Activated CD4-positive, alpha-beta T cell treated with anti-CD3 and anti-CD28 coated beads, Interleukin-2, Interleukin-6, amounts not matched to agents 100 ng/mL and 50 ng/mL, durations not matched to agents 16 hours and 8 hours (primary cell): ENCODE measurements at regions not wholly inside any gene's neighbourhood (a gene's known extent, or its start where the extent isn't known, plus 50 kb on each side); places are given as distances from the start of the nearest gene placed in this dataset.
A peak's percentile ranks its signal among the peaks of the same experiment; 100 is the strongest.
"Not testable (repeated sequence)": the region's sequence is repeated elsewhere in the genome, so short reads cannot be mapped to it uniquely, and the experiment has no call there.

Source experiments
- DNase-seq: peaks from one replicate; pipeline ENCODE4 v3.0.0-alpha.2; 2020

DNA sequence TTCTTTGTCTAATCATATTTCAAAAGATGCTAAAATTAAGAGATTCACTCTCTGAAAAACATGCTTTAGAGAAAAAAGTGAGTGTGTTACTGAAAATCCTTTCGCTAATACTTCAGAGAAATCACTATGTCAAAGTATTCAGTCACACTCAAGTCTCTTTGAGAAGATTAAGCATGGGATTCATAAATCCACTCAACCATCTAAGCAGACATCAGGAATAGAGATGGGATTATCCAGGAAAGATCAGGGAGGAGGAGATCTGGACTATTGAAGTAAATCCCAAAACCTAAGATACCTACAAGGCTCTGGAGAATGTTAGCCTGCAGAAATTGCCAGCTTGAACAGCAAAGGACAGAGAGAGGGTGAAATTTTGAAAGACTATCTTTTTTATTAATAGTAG is 317.2 kb upstream of the ACO1 start:
- no peak for DNase-seq

DNA sequence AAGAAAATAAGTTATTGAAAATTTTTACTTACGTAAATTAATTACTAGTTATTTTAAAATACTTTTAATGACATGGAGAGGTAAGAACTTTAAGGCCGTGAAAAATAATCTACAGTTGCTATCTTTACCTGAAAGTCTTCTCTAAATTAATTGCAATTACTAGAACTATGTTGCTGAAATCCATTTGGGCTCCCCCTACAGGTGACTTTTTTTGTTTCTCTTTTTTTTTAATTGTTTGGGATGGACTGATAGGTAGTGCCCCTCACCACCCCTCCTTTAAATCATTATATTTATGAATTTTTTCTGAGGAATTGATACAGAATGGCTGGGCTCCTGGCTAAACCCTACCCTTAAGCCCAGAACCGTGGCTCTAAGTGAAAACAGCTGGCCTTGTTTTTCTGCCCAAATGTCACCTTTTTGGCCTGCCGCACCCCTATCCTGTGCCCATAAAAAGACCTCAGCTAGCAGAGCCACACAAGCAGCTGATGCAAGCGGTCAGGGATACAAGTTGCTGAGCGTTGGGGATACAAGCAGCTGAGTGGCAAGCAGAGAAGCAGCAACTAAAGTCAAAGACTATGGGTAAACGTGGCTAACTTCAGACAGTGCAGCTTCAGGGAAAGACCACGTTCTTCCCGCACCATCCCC is 315.2 kb upstream of the ACO1 start:
- DNase-seq, result peak; percentile 22

DNA sequence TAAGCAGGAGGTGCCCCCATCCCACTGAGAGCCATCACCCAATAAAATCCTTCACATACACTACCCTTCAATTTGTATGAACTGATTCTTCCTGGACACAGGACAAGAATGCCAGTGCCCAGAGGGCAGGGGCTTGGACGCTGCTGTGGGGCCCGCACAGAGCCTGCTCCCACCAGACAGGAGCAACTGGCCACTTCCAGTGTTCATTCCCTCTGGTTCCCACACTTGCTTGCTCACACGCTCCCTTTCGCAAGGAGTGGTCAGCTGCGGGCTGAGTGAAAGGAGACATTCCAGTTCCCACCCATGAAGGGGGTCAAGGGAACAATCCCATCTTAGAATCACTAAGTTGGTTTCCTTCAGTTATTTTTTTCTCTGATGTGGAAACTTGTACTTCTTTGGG is 314.5 kb upstream of the ACO1 start:
- no peak for DNase-seq

DNA sequence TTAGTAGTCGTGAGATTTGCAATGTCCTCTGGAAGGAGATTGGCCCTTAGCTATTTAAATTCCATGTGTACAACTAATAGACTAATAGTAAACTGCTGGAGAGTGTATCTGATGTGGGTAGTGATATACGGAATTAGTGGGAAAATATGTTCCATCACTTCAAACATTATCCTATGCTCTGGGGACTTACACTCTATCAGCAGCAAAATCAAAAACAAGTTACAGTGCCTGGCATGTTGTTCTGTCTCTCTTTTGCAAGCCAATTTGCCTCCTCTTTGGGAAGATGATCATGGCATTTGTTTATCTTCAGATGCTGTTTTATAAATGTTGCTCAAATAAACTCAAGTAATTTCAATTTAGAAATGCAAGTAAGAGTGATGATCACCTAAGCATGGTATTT is 311.9 kb upstream of the ACO1 start:
- DNase-seq, result no peak

DNA sequence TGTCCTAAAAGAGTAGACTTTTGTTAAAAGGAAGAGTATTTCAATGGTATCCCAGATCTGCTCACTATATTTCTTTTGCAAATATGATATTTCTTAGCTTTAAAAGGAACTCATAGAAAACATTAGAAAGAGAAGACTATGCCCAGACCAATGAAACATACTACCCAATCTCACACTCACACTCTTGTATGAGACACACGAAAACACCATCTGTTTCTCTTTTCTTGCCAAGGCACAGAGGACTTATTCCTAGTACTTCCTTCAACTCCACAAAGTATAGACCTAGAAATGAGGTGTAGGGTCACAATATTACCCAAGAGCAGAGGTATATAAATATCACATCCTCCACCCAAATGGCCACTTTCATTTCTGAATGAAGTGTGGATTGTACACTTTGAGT is 292.4 kb upstream of the ACO1 start:
- no peak for DNase-seq

DNA sequence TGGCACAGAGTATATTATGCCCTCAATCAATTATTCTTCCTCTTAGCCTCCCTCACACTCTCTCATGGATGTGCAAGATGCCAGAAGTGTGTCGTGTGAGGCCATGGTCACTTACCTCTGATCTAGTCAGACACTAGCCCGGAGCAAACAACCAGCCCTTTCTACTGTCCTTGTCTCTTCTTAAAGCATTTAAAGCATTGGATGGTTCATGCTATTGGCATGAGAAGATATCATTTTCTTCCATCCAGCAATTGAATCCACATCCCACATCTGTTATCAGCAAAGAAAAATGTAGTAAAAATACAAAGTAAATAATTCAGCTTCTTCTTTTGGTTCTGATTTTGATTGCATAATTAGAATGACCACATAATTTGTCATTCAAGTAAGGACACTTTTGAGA is 267.2 kb upstream of the ACO1 start:
- DNase-seq, result no peak

DNA sequence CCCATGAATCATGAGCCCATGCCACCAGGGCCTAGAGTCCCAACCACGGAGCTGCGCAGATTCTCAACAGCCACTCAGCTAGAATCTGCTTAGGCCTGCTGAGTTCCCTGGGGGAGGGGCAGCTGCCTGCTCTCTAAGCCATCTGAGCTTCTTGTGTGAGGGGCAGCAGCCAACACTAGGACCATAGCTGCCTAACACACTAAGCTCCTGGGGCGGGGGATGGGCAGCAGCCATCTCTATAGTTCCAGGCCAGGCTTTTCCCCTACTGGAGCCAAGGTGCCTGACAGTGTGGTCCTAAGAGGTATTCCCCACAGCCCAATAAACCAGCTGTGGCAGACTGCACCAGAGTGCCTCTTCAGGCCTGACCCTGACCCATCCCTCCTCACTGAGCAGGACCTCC is 255.9 kb upstream of the ACO1 start:
- DNase-seq, result no peak

DNA sequence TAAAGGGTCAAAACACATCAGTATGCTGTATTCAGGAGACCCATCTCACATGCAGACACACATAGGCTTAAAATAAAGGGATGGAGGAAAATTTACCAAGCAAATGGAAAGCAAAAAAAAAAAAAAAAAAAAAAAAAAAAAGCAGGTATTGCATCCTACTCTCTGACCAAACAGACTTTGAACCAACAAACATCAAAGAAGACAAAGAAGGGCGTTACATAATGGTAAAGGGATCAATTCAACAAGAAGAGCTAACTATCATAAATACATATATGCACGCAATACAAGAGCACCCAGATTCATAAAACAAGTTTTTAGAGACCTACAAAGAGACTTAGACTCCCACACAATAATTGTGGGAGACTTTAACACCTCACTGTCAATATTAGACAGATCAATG is 253.7 kb upstream of the ACO1 start:
- DNase-seq, result not testable (repeated sequence)

DNA sequence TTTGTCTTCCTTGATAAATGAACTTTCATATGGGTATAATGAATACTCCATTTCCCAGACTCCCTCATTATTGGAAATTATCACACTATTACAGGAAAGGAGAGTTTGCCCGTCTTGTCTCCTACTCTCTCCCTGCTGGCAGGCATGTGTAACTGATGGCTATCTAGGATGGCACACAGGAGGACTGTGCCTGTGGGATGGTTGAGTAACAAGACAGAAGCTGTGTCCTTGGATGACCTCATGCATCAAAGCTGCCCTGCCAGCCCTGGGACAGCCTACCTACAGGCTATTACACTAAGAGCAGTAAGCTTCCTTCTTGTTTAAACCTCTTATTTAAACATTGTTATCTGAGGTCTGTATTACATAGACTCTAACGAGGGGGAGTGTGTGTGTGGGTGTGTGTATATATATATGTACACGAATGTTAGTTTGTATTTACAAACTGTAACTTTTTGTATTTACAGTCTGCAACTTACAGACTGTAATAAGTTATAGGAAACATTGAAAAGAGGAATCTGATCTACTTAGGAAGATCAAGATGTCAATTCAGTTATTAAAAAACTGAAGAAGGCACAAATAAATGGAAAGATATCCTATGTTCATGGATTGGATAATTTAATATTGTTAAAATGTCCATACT is 247.6 kb upstream of the ACO1 start:
- DNase-seq, result no peak

DNA sequence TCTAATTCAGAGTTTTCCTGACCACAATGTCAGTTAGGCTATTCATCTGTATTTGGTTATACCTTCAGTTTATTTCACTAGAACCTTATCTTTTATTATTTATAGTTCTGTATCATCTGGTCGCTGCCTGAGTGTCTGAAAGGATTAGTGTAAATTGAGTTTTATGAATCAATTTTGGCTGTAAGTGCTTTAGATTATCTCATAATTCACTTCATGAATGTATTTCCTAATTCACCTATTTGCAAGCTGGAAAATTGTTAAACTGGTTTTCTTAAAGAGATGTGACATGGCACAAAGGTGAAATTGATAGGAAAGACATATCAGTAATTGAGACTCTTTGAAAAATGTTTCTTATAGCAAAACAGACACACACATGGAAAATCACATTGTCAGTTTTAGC is 242.4 kb upstream of the ACO1 start:
- DNase-seq, result no peak

DNA sequence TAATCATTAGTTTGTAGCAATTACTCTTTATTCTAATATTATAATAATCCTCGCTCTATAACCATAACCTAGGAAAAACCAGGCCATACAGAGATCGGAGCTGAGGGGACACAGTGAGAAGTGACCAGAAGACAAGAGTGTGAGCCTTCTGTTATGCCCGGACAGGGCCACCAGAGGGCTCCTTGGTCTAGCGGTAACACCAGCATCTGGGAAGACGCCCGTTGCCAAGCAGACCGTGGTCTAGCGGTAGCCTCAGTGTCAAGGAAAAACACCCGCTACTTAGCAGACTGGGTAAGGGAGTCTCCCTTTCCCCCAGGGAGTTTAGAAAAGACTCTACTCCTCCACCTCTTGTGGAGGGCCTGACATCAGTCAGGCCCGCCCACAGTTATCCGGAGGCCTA is 235.9 kb upstream of the ACO1 start:
- not testable (repeated sequence) for DNase-seq

DNA sequence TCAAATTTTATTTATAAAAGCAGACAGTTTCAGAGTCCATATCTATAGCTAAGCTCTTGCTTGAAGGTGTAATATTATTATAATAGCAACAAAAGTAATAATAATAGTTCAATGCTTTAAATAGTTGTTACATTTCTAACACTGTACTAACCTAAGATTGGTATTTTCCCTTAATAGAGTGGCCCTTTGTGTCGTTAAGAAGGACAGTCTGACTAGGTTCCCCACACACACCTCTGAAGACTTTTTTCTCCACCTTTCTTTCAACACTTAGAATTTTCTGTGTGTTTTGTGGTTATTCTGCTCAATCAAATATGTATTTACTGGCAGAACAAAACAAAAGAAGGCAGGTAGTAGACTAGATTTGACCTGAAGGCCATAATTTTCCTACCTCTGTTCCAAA is 223.2 kb upstream of the ACO1 start:
- no peak for DNase-seq

DNA sequence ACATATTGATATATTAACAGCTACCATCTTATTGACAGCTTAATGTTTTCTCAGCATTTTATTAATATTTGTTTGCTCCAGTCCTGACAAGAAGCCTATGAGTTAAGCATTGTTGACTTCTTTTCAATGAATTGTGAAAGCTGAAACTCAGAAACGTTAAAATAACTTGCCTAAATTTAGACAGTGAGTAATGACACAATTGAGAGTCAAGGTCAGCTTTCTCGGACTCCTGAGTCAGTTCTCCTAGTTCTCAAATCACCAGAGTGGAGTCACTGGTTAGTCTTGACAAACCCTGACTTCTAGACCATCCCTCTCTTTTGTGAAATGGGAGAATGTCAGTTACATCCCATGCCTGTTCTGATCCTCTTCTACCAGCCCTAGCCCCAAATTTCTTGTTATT is 222.7 kb upstream of the ACO1 start:
- no peak for DNase-seq

DNA sequence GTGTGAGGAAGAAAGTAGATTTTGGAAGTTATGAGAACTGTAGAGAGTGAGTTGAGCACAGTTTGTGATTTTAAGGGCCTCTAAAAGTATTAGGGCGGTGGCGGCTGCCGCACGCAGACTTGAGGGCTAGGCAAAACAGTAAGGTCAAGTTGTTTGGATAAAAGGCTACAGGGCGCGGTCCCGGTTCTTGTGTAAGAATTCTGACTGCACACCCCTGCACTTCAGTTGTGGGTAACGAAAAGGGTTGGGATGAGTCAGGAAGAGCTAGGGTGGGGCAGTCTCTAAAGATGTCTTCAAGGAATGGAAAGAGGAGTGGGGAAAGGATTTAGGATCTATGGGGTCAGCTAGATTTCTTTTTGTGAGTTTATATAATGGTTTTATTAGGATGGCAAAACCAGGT is 218.1 kb upstream of the ACO1 start:
- not testable (repeated sequence) for DNase-seq

DNA sequence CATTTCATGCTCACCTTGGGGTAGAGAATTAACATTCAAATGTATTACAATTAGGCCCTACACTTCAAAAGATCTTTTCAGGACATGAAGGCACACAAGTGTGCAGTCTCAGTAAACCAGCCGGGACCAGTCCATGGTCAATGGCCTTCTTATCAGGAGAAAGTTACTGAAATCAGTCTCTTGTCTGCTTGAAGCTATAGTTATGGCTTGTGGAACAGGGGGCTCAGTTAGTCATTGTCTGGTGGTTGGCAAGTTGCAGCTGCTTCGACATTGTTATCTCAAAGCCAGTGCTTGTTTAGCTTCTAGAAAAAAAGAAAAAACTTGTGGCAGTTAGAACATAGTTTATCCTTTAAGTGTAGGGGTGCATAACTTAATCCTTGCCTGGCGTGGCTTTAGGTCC is 213.1 kb upstream of the ACO1 start:
- DNase-seq, result no peak

DNA sequence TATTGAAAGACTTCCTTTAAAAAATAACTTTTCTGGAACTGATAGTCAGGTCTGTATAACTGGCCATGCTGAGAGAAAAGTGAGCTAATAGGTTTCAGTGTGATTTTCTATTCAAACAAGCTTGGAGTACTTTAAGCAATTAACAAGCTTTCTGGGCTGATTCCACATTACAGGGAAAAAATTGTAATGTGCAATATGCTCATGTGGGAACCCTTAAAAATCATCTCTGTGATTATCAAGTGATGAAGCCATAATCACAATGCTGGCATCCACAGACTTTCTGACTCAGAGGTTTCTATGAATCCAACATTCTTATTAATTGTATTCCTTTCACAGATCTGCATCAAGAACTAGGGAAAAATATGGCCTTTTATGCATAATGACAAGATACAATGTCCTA is 212.2 kb upstream of the ACO1 start:
- DNase-seq, result no peak

DNA sequence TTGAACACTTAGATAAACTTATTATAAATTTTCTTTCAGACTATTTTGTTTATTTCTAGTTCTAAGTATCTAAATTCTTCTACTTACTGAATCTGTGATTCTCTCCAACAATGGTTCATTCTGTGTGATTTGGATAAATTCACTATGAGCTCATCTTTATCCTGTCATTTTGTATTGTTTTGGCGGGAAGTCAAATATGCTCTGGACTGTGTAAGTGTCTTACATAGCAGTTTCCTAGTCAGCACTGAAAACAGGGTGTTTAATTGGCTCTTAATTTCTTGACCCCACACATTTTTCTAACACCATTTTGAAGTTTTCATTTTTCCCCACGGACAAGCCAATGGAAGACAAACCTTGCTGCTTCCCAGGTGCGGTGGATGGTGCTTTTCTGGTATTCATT is 207.0 kb upstream of the ACO1 start:
- no peak for DNase-seq

DNA sequence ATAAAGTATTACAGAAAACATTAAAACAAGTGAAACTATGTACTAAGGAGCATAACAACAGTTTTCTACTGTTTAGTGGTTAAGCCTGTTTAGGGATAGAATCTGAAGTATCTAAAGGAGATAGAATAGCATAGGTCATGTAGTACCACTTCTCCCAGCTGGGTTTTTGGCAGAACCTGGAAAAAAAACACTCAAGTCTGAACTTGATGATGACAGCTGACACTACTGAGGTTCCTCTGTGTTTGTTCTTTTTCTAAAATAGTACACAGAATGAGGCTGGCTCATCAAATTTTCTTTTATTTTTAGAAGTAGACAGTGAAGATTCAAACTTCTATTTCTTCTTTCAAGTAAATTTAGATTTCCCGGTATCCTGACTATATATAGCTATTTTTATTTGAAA is 203.8 kb upstream of the ACO1 start:
- DNase-seq, result no peak

DNA sequence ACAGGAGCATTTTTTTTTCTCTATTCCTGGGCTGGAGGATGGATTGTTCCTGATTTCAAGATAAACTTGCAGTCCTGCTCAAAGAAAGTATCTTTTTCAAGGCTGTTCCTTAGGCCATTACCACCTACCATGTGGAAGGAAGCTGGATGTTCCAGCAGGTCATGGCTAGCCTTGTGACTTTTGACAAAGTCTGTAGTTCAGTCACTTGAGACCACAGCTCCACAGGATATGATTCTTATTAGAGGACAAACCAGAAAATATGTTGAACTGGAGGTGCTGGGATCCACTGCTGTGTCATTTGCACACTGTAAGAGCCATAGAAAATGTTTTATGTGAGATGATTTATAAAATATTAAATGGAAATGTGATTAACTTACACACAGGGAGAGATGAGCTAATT is 184.2 kb upstream of the ACO1 start:
- no peak for DNase-seq

DNA sequence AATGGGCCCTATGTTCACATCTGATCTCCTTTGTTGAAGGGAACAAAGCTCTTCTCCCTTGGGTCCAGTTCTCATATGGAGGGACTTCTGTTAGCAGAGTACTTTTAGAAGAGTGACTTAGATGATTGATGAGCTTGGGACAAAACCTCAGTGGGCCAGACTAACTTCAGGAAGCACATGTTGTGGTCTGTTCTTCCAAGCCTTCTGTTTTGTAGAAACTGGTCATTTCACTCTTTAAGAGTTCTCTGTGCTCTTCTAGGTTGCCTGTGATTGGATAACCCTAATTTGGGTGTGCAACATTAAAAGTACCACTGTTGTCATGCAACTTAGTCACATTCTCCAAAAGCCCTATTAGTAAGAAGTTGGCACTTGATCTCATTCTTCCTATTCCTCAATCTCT is 183.5 kb upstream of the ACO1 start:
- DNase-seq, result no peak

DNA sequence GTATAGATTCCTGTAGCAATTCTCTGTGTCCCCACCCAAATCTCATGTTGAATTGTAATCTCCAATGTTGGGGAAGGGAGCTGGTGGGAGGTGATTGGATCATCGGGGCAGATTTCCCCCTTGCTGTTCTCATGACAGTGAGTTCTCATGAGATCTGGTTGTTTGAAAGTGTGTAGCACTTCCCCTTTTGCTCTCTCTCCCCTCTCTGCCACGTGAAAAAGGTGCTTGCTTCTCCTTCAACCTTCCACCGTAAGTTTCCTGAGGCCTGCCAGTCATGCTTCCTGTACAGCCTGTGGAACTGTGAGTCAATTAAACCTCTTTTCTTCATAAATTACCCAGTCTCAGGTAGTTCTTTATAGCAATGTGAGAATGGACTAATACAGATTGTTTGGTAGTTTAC is 175.3 kb upstream of the ACO1 start:
- DNase-seq, result not testable (repeated sequence)

DNA sequence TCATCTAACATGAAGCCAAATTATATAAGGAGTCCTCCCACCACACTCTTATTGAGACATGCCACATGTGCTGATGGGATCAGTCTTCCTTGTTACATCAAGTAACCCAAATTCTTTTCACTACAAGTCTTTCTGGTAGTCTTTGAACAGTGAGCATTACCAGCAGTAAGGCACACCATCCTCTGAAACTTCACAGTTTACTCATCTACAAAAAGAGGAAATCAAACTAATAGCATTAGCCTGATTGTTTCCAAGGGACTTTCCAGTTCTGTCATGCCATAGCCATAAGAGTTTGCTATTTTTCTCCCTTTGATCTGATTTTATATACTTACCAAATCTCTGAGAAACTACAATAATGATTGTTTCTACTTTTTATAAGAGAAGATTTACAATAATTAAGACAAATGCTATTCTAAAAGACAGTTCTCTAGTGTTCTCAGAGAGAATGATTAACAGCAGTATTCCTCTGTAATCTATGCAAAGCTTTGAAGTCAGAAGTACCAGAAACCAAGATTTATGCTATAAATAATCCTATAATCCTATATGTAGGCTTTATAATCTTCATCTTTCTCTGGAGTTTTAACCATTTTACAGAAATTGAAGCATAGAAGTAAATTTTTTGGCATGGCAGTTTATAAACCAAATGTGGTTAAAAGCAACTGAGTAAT is 166.2 kb upstream of the ACO1 start:
- DNase-seq, result no peak

DNA sequence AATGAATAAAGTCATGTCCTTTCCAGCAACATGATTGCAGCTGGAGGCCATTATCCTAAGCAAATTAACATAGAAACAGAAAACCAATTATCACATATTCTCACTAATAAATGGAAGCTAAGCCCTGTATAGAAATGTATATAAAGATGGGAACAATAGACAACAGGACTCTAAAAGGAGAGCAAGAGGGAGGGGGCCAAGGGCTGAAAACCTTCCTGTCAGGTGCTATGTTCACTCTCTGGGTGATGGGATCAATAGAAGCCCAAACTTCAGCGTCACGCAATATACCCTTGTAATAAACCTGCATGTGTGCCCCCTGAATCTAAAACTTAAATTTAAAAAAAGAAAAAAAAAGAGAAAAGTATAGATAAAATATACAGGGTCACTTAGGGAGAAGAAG is 163.7 kb upstream of the ACO1 start:
- no peak for DNase-seq

DNA sequence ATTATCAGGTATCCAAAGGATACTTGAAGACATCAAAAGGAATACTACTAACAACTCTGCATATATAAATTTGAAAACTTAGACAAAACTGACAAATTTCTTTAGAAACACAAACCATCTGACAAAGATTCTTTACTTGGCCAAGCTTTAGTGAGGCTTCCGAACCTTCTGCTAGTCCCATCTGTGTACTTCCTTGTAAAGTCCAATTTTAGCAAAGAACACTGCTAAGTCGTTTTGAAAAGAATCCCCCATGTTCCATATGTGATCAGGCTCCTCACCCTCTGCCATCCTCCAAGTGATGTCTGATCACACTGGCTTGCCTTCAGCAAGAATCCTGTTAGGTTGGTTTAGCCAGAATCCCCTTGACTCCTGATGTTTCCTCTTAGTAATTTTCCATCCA is 150.0 kb upstream of the ACO1 start:
- no peak for DNase-seq

DNA sequence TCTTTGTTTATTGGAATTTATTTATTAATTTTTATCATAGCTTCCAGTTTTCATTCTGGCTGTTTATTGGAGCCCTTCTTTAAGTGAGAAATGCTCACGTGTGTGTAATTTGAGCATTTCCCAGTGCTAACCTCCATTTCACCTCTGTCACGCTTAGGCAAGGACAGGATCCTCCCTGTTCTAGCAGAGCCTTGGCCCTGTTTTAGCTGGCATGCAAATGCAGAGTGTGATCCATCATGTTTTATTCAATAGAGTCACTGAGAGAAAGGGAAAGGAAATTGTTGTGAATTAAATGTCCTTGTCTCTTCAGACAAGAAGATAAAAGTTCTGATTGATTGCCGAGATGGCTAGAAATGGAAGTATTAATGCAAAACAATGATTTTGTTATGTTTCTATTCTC is 137.3 kb upstream of the ACO1 start:
- no peak for DNase-seq
